RCC 7860 (cell line): ENCODE measurements at regions not wholly inside any gene's neighbourhood (a gene's known extent, or its start where the extent isn't known, plus 50 kb on each side); places are given as distances from the start of the nearest gene placed in this dataset.

Source experiments
- DNase-seq: peaks from one replicate; pipeline ENCODE4 v3.0.0-alpha.2; 2015; ENCODE audit warnings: low spot score
- FAIRE-seq: peaks from 2 replicates; lab custom pipeline; 2012; peaks lifted over from hg19 to GRCh38; lab: Jason Lieb, UNC

DNA sequence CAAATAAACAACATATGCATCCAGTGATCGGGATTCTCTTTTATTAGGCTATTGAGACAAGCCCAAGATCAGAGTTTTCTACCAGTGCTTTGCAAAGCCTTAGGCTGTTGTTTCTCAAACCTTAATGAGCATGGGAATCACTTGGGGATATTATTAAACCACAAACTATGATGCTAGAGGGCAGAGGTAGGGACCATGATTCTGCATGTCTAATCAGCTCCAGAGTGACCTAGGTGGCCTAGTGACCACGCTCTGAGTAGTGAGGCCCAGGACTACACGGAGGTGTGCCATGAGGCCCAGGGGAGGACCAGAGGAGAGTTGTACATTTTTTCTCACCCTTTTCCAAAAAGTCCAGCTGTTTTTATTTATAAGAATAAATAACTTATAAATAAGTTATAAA lies 298.5 kb upstream of the TLE4 start:
- FAIRE-seq (no peak), DNase-seq (no peak)

DNA sequence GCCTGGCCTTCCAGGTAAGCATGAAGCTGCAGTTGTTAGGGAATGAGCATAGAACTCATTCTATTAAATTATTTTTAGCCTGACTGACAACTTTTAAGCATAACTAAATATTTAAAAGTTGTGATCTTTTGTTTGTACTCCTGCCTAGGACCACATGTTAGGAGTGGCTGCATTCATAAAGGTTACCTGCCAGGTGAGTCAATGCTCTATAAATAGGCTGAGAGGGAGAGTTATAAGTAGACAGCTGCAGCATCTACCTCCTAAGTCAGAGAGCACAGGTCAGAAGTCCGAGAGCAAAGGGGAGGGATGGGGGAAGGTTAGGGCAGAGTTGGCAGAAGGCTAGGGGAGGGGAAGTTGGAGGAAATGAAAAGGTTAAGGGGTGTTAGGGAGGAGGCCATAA lies 292.4 kb upstream of the TLE4 start:
- FAIRE-seq (no peak), DNase-seq (no peak)

DNA sequence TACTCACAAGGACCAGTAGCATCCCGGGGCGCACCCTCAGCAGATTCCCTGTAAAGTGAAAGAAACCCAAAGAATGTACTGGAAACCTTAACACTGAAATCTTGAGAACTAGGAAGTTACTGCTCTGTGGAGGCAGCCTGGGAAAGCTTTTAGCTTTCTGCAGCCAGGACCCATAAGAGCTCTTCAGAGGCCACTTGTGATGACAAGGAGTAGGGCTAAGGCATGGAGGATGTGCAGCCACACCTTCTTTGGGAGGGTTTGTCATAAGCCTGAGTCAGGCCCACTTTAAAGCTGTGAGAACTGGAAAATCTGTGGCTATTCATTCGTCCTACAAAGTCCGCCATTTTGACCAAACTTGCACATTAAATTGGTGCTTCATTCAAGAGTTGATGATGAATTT lies 291.1 kb upstream of the TLE4 start:
- no peak for DNase-seq
- FAIRE-seq = no peak

DNA sequence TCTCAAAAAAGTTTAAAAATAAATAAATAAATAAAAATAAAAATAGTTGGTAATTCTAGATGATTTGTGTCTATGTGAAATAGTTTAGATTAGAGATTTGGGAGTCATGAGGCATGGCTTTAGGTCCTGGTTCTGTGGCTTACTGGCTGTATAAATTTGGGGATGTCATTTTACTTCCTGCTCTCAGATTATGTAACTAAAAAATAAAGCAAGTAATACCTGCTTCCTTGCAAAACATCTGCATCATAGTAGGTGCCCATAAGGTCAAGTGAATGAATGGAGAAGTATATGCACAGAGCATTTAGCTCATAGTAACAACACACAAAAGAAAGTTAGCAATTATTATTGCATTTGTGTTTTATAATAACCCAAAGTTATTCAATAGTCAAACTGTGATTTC lies 287.7 kb upstream of the TLE4 start:
- no peak for FAIRE-seq

DNA sequence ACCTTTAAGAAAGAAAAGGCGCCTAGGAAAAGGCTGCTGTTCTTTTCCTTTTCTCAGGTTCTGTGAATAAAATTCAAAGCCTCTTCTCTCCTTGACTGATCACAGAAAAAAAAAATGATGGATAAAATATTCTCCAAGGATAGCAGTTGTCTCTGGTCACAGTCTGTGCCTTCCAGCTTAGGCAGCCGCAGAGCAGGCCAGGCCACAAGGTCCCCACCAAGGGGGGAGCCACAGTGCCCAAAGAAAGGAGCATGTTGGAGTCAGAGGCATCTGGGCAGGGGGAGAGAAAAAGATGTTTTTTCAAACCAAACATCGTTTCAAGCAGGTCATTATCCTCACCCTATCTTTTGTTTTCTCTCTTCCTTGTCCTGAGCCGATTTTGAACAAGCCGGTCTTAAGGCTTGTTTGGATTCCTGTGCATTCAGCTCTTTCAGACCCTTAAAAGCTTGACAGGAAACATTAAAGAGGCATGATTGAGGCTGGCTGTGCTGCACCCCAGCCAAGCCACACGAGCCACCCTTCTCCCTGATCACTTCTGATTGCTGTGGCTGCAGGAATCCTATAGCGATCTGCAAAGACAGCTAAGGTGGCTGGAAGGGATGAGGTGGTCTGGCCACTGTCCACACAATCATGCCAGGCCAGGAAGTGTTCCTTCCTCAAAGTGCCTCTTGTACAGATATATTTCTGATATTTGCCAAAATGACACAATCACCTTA lies 284.6 kb upstream of the TLE4 start:
- DNase-seq (no peak), FAIRE-seq (no peak)

More for the DNA sequence above, 287.7 kb upstream of the TLE4 start:
- no peak for DNase-seq

DNA sequence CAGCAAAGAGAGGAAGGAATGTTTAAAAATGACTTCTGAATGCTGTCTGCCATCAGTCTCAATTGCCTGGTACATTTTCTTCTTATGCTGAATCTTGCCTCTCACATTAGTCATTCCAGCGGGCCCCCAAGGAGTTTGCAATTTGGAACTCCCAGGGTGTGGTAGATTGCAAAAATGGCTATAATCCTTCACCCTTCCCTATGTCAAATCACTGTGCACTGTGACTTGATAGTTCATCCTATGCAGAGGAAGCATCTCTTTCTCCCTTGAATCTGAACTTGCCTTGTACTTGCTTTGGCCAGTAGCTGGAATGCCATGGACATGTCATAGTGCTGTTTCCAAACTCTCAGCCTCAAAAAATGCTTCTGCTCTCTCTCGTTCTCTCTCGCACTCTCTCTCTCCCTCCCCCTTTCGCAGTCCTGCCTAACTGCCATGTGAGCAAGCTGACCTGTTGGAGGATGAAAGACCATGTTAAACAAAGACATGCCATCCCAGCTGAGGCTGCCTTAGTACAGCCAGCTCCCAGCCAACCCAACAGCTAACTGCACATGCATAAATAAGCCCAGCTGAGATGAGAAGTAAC lies 284.0 kb upstream of the TLE4 start:
- FAIRE-seq = no peak
- DNase-seq = no peak

DNA sequence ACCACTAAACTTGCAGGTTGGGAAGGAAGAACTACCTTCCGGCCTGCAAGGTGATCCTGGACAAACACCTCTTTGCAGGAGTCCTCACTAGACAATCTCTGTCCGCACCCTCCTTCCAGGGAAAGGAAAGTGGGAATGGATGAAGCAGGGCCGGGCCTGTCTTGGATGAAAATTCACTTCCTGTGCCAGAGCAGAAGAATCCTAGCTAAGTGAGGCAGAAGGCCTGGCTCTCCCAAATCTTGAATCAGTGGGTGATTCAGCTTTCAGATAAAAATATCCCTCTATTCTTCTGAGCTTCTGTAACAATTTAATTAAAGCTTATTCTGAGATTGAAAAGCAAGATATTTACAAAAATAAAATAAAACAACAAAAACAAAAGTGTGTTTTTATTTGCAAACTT lies 281.9 kb upstream of the TLE4 start:
- no peak for FAIRE-seq
- DNase-seq = no peak

DNA sequence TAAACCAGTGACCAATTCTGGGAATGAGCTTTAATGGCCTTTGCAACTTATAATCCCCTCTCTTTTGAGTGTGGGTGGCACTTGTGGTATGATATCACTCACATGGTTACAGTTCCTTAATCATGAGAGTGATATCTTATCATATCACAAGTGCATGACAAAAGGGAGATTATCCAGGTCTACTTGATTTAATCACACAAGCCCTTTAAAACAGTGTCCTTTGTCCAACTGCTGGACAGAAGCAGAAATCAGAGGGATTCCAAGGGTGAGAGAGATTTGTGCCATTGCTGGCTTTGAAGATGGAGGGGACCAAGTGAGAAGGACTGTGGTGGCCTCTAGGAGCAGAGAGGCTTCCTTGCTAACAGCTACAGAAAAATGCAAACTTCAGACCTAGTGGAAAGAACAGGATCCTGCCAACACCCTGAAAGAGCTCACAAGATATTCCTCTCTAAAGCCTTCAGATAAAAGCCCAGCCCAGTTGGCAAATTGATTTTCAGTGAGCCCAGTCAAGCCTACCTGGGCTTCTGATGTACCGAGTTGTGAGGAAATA lies 279.0 kb upstream of the TLE4 start:
- FAIRE-seq = no peak

DNA sequence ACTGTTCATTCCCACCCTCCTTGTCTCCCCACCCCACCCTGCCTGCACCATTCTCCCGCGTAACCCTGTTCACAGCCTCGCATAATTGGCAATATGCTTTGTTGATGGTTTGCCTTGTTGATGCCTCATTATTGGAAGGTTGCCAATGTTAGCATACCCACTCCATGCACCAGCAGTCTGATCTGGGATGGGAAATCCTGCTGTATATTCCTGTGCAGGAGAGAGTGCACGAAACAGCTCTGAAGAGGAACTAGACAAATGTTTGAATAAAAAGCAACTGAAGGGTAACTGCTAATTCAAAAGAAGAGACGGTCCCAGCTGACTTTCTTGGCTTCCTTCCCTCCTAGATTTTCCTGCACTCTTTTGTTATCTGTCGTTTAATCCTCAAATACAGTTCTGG lies 271.7 kb upstream of the TLE4 start:
- DNase-seq (no peak), FAIRE-seq (no peak)

More for the DNA sequence above, 279.0 kb upstream of the TLE4 start:
- no peak for DNase-seq

DNA sequence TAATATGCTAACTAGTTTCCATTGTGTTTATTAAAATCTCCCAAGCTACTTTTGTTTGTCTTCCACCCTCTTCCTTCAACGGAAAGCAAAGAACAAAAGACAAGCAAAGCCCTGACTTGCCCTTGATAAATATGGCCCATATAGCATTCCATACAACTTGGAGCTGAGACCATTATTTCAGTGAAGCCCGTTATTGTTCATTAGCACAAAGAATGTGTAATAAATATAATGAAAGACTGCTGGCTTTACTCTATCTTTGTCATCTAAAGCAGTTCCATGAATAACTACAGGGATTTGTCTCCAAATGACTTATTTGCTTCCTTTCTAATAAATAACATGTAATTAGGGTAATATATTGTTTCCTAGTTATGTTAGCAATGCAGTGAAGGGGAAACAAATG lies 270.7 kb upstream of the TLE4 start:
- no peak for DNase-seq
- FAIRE-seq = no peak

DNA sequence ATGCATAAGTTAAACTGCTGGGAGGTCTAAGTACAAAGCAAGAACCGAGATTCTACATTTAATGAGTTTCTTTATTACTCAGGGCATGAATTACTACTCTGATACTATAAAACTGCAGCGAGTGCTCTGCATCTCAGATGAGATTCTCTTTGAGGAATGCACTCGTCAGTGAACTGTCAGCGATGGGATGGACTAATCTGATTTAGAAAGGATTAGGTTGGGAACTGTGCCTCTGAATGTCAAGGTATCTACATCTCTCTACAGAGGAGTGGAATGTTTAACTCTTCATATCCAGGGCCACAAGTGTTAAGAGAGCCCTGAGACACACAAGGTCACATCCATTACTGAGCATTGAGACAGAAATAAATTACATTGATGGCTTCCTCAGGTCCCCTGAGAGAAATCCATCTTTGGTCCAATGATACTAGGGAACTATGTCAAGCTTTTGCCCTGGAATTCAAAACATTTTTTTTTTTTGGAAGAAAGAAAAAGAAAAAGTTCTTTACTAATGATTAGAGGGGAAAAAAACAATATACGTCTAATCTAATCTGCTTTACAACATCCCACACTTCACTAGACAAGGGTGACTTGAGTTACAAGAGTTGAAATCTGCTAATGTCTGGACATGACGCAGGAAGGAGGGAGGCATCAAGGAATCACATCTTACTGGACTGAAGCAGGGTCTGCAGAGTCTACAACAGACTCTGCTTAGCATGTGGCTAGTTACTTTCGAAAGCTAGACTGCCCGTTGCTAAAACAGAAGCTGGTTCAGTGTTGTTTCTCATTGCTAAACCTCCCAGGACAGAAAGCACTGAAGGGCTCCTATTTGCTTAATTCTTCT lies 270.0 kb upstream of the TLE4 start:
- DNase-seq (no peak), FAIRE-seq (no peak)

DNA sequence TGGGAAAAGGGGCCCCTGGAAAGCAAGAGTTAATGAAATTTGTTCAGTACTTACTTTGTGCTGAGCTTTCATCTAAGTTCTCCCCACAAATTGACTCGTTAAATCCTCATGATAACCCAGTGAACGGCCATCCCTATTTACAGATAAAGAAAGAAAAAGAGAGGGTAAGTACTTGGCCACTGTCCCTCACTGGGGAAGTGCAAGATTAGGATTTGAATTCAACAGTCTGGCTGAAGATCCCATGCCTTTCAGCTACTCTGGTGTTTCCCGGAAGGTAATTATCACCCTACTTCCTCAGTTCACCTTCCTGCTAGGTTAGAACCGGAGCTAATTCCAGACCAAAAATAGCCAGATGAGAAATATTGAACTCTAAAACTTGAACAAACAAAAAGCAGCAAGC lies 269.2 kb upstream of the TLE4 start:
- DNase-seq = no peak
- FAIRE-seq = no peak

DNA sequence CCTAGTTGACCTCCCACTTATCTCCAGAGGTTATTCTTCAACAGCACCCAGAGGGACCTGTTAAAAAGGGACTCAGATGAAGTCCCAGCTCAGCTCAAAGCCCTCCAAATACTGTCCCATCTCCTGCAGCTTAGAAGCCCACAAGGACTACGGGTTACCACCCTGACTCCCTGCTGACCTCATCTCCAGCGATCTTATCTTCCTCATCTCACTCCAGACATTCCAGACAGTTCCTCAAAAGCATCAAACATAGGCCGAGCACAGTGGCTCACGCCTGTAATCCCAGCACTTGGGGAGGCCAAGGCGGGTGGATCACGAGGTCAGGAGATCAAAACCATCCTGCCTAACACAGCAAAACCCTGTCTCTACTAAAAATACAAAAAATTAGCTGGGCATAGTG lies 263.8 kb upstream of the TLE4 start:
- DNase-seq (no peak), FAIRE-seq (no peak)

DNA sequence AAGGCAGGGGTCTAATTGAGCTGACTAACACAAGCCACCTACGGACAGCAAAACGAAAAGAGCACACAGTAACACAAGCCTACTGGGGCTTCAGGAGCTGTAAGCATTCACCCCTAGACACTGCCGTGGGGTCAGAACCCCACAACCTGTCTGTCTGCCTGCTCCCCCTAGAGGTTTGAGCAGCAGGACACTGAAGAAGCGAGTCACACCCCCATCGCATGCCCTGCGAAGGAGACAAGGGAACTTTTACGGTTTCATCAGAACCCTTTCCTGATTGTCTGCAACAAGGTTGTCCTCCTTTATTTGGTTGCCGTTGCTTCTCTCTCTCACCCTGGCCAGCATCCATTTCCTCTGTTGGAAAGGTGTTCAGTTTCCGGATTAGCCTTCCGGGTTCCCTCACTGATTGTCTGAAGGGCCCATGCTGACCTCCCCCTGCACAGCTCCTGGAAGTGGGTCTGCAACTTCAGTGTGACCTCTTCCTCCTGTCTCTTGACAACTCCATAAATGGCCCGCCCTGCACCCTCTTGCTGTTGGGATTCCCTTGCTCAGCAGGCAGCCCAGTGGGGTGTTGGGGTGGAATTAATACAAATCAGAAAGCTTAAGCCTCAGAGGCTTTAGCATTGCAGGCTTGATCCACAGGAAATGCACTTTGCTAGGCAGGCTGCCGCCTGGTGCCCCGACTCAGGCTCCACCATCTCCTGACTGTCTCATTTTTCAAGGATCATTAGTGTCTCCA lies 258.9 kb upstream of the TLE4 start:
- no peak for DNase-seq
- no peak for FAIRE-seq

DNA sequence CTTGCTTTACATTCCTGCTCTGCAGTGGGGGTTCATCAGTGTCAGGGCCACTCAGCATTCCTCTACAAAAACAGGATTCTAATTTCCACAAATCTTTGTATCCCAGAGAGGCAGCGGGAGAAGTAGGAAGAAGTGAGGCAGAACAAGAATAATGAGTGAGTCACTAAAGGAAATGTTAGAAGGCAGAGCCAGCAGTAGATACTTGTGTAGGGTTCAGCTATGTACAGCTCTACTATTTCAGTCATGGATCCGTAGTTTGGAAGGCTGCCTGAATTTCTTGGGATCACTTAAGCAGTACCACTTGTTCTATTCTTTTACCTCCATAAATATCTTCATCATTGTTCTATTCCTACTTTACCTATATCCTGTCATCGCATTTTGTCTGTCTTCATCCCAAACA lies 246.3 kb upstream of the TLE4 start:
- FAIRE-seq (peak; percentile 83), DNase-seq (peak; percentile 68)

DNA sequence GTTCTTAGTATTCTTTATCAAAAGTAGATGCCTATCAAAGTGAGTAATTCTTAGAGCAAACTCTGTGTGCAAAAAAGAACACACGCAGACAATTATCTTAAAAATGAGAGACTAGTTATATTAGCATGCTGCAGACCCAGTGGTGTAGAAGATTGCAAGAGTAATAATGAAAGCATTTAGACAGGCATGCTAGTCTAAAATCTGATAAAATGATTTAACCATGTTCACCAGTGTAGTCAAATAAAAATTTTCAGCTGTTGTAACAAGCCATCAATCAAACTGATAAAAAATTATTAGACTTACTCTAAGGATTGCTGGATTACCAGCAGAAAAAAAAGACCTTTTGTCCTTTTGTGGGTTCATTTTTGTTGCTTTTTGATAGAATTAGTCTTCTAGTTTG lies 241.9 kb upstream of the TLE4 start:
- DNase-seq (no peak), FAIRE-seq (no peak)

DNA sequence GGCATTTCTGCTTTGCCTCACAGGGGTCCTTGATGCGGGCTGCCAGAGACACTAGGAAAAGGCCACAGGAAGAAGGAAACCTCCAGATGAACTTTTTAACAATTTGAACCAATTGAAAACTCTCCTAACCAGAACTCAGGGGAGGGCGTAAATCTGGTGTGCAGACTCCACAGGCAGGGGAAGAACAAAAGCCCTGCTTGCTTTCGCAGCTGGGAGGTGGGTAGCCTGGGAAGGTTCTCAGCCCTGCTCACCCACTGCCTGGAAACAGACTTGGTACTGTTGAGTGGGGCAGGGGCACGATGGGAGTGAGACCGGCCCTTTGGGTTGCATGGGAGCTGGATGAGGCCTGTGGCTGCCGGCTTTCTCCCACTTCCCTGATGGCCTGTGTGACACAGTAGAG lies 237.8 kb upstream of the TLE4 start:
- DNase-seq = no peak
- no peak for FAIRE-seq

DNA sequence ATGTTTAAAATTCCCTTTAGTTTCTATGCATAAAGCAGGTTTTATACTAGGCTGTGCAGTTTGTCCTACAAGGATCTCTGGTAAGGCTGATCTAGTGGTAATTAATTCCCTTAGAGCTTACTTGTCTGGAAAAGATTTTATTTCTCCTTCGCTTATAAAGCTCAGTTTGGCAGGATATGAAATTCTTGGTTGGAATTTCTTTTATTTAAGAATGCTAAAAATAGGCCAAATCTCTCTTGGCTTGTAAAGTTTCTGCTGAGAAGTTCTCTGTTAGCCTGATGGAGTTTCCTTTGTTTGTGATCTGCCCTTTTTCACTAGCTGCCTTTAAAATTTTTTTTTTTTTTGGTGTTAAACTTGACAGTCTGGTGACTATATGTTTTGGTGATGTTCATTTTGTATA lies 237.1 kb upstream of the TLE4 start:
- FAIRE-seq = no peak
- DNase-seq = no peak

DNA sequence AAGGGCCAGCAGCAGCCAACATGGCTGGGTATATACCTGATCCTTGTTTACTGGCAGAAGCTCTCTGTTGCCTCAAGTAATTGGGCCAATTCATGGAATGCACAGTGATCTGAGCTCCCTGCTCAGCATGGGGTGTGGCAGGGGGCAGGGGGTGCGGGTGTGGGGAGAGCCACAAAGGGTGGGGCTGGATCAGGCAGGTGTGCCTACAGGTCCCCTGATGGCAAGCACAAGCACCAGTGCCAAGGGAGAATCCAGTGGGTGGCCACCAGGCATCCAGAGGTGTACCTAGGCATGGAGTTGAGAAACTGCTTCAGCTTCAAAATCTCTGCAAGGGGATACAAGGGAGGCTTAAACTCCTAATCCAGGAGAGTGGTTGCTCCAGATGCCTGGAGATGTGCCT lies 235.8 kb upstream of the TLE4 start:
- FAIRE-seq (no peak), DNase-seq (no peak)

DNA sequence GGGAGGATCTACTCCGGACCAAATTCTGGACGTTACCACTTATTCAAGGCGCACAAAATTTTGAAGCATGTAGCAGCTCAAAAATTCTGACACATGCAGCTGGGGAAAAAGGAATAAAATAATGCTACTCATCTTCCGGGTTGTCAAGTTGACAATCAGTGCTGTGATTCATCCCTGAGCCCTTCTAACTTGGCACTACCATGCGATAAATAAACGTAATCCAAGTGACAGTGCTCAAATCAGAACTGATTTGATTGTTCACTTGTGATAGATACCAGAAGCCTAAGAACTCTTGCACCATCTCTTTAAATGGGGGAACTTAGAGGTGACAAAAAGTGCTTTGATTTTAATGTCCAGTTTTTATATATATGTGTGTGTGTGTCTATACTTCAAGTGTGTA lies 230.2 kb upstream of the TLE4 start:
- DNase-seq (no peak), FAIRE-seq (no peak)

DNA sequence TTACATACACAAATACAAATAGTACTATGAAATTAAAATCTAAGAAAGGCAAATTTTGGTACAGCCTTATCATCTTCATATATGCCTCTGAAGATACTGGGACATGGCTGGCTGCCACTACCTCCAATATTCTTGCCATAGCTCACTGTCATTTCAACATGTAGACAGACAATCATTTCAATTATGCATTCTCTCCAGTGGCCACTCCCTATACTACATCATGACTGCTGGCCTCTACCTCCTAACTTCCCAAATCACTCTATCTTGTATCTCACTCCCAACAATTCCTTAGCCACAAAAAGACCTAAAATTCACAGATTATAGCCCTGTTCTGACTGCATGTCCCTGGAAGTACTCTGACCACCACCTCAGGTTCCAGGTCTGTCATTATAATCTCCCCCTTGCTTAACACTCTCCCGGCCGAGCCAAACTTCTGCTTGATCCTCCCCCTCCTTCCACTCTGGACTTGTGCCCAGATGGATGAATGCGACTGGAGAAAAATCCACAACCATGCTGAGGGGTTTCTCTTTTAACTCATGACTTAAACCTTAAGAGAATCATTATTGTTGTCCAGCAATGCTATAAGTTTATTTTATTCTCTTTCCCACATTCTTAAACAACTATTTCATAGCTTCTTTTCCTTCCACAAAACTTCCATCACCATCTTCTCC lies 225.3 kb upstream of the TLE4 start:
- no peak for FAIRE-seq
- no peak for DNase-seq
